Nephron progenitor cell (in vitro differentiated cells): ENCODE measurements at regions not wholly inside any gene's neighbourhood (a gene's known extent, or its start where the extent isn't known, plus 50 kb on each side); places are given as distances from the start of the nearest gene placed in this dataset.

Experiments
- DNase-seq: peaks from one replicate; pipeline ENCODE4 v3.0.0; 2021
- H3K27ac Mint-ChIP-seq: 2 replicates; pipeline ENCODE4 v1.8.0; 2021; ENCODE audit warnings: mild to moderate bottlenecking, moderate library complexity, mixed read lengths
- H3K27me3 Mint-ChIP-seq: 2 replicates; pipeline ENCODE4 v1.8.0; 2021; ENCODE audit warnings: mild to moderate bottlenecking, low read depth, mixed read lengths; ENCODE audit not compliant: poor library complexity
- H3K36me3 Mint-ChIP-seq: 2 replicates; pipeline ENCODE4 v1.8.0; 2021; ENCODE audit warnings: low read depth, mixed read lengths
- H3K4me1 Mint-ChIP-seq: 2 replicates; pipeline ENCODE4 v1.8.0; 2021; ENCODE audit warnings: mixed read lengths
- H3K4me3 Mint-ChIP-seq: 2 replicates; pipeline ENCODE4 v1.8.0; 2021; ENCODE audit warnings: mild to moderate bottlenecking, moderate library complexity, mixed read lengths
- H3K9me3 Mint-ChIP-seq: 2 replicates; pipeline ENCODE4 v1.8.0; 2021; ENCODE audit warnings: mild to moderate bottlenecking, moderate library complexity, mixed read lengths
- TF ChIP-seq, protein P1 (sequence below): fragments of 200-600 bp; sonication (generic); IDR thresholded peaks from 2 replicates; pipeline ENCODE4 v1.5.0; 2021; ENCODE audit warnings: antibody characterized with exemption

DNA sequence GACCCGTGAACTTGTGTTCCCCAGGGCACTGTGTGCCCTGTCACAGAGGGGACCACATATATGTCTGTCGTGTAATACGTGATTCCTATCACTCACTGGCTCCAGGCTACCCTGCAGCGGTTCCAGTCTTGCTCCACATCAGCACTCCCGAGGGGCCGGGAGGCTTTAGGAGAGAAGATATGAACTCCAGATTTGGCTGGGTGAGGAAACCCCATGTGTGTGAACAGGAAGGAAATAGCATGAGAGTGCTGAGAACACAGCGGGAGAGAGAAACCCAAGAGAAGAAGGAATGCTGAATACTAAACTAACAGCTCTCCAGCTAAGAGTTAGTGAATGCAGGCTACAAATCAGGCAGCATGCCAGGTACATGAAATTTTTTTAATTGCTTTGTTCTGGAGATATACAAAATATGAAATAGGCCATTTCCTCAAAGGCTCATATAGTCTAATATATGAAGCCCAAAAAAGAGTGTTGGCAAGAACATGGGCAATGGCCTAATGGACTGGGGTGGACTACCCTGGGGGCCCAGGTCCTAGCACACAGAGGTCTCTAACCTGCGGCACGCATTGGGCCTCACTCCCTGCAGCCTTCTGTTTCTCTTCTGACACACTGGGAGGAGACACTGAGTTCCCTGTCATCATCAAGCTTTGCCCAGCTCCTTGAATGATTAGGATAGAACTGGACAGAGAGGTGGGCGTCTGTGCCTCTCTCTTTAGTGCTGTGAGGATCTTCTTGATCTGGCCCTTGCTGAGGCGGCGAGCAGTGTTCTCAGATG, 372.8 kb upstream of the RAB6C start:
- H3K4me3 Mint-ChIP-seq = no peak overlapping the region
- no peak for DNase-seq
- peaks cover 5% of the 10 kb centered on the region for H3K36me3 Mint-ChIP-seq
- H3K27me3 Mint-ChIP-seq = peaks cover 4% of the 10 kb centered on the region
- peaks cover 16% of the 10 kb centered on the region for H3K9me3 Mint-ChIP-seq
- peak overlapping the region; percentile 69 for H3K27ac Mint-ChIP-seq
- H3K4me1 Mint-ChIP-seq = no peaks in the 10 kb centered on the region
- TF ChIP-seq, protein P1, sequence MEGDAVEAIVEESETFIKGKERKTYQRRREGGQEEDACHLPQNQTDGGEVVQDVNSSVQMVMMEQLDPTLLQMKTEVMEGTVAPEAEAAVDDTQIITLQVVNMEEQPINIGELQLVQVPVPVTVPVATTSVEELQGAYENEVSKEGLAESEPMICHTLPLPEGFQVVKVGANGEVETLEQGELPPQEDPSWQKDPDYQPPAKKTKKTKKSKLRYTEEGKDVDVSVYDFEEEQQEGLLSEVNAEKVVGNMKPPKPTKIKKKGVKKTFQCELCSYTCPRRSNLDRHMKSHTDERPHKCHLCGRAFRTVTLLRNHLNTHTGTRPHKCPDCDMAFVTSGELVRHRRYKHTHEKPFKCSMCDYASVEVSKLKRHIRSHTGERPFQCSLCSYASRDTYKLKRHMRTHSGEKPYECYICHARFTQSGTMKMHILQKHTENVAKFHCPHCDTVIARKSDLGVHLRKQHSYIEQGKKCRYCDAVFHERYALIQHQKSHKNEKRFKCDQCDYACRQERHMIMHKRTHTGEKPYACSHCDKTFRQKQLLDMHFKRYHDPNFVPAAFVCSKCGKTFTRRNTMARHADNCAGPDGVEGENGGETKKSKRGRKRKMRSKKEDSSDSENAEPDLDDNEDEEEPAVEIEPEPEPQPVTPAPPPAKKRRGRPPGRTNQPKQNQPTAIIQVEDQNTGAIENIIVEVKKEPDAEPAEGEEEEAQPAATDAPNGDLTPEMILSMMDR = no peak

DNA sequence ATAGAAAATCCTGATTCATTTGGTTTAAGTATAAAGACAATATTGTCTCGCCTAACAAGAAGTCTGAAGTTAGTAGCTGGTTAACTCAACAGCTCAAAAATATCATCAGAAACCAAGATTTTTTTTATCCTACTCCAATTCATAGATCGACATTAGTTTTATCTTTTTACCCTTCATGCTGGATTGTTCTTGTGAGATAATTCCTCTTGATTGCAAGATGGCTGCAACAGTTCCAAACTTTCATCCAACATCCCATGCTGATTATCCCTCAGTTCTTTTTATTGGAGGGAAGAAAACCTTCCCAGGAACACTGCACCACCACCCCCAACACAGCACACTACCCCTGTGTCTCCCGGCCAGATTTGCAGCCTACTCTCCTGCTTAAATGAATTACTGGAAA, 370.2 kb upstream of the RAB6C start:
- Mint-ChIP-seq H3K4me1 (no peaks in the 10 kb centered on the region), H3K4me3 (no peak overlapping the region), H3K27ac (no peak overlapping the region), H3K9me3 (peaks cover 16% of the 10 kb centered on the region), H3K36me3 (peaks cover 5% of the 10 kb centered on the region), H3K27me3 (peaks cover 5% of the 10 kb centered on the region)
- no peak for DNase-seq
- TF ChIP-seq, protein P1 = no peak

- DNase-seq = no peak
- Mint-ChIP-seq H3K36me3 (peaks cover 5% of the 10 kb centered on the region), H3K4me3 (no peak overlapping the region), H3K27me3 (peaks cover 13% of the 10 kb centered on the region), H3K27ac (no peak overlapping the region), H3K9me3 (peaks cover 16% of the 10 kb centered on the region), H3K4me1 (no peaks in the 10 kb centered on the region)
- TF ChIP-seq, protein P1 = no peak
Observed at GRCh38 chr2:129610766-129611165, 368.7 kb upstream of the RAB6C start.

DNA sequence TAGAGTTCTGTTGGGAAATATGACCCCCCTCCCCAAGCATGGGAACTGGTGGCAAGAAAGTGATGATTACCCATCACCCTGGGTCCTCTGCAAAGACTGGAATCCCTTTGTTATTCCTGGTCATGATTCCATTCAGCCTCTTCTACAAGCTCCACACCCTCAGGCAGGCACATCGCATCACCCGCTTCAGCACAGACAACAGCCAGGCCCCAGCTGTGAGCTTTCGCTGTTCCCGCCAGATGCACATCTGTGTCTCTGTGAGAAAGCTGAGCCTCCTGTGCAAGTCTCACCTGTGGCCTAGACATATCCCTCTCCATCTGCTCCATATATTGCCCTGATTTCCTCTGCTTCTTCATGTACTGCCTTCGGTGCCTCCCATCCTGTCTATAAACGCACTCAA, 368.0 kb upstream of the RAB6C start:
- TF ChIP-seq, protein P1 = no peak
- H3K27me3 Mint-ChIP-seq = peaks cover 15% of the 10 kb centered on the region
- H3K4me3 Mint-ChIP-seq = no peak overlapping the region
- peaks cover 5% of the 10 kb centered on the region for H3K36me3 Mint-ChIP-seq
- H3K4me1 Mint-ChIP-seq = no peaks in the 10 kb centered on the region
- DNase-seq = no peak
- H3K27ac Mint-ChIP-seq = no peak overlapping the region
- H3K9me3 Mint-ChIP-seq = peaks cover 19% of the 10 kb centered on the region

- TF ChIP-seq, protein P1 = no peak
- no peak overlapping the region for H3K4me3 Mint-ChIP-seq
- H3K4me1 Mint-ChIP-seq = no peaks in the 10 kb centered on the region
- H3K9me3 Mint-ChIP-seq = peaks cover 3% of the 10 kb centered on the region
- H3K27me3 Mint-ChIP-seq = peaks cover 27% of the 10 kb centered on the region
- no peak overlapping the region for H3K27ac Mint-ChIP-seq
- H3K36me3 Mint-ChIP-seq = no peaks in the 10 kb centered on the region
- DNase-seq = no peak
Observed at GRCh38 chr2:129619471-129619870, 360.0 kb upstream of the RAB6C start.

DNA sequence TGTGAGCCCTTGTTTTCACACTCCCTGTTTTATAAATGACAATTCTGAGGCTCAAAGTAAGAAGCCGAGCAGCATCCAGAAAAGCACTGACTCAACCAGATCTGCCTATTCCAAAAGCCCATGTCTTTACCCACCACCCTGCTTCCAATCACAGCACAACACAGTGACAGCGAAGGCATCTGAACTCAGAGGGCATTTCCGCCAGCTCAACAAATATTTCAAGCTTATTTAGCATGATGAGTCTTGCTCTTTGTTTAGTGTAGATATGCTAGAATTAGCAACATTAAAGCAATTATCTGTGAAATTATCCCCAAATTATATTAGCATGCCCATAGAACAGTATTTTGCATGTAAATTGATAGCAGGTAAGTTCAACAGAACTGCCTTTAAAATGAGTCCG, 359.1 kb upstream of the RAB6C start:
- no peak overlapping the region for H3K4me3 Mint-ChIP-seq
- no peak for DNase-seq
- no peaks in the 10 kb centered on the region for H3K4me1 Mint-ChIP-seq
- H3K9me3 Mint-ChIP-seq = peaks cover 3% of the 10 kb centered on the region
- no peaks in the 10 kb centered on the region for H3K36me3 Mint-ChIP-seq
- no peak overlapping the region for H3K27ac Mint-ChIP-seq
- peaks cover 24% of the 10 kb centered on the region for H3K27me3 Mint-ChIP-seq
- TF ChIP-seq, protein P1 = no peak
